ENCODE measurements at regions not wholly inside any gene's neighbourhood (a gene's known extent, or its start where the extent isn't known, plus 50 kb on each side); places are given as distances from the start of the nearest gene placed in this dataset.

GRCh38 chr5:4128994-4129393, 533.4 kb downstream of the IRX1 start:
- DNase-seq (ENCODE audit: low spot score) (no peak), ATAC-seq (no peak)
- no peaks in the 10 kb centered on the region for H3K27me3 ChIP-seq (ENCODE audit: insufficient read depth)
- H3F3A ChIP-seq (replicated peaks; ENCODE audit: low read depth), result no peaks in the 10 kb centered on the region
- no peak overlapping the region for H2AFZ ChIP-seq
- H3K36me3 Mint-ChIP-seq (ENCODE audit: low read depth), result no peaks in the 10 kb centered on the region
- H3K4me3 Mint-ChIP-seq, result no peak overlapping the region
- no peaks in the 10 kb centered on the region; the same call in 2 of the 3 replicates for H3K9me3 Mint-ChIP-seq
- H3K27ac ChIP-seq (ENCODE audit: low read depth), result no peak overlapping the region
- H3K79me2 ChIP-seq (replicated peaks; ENCODE audit: insufficient read depth), result no peaks in the 10 kb centered on the region
- TF ChIP-seq STAT1 (IDR thresholded peaks at IDR 0.05; ENCODE audit: unreplicated experiment) (no peak), POLR2AphosphoS5 (IDR thresholded peaks at IDR 0.05; ENCODE audit: low read depth) (no peak), NANOG (IDR thresholded peaks at IDR 0.05; ENCODE audit: borderline replicate concordance) (no peak), JUNB (IDR thresholded peaks at IDR 0.05; ENCODE audit: unreplicated experiment) (no peak), ZNF114 (CRISPR knock-in tag; IDR thresholded peaks at IDR 0.05) (no peak), EZH2phosphoT487 (IDR thresholded peaks at IDR 0.05; ENCODE audit: unreplicated experiment) (no peak), ETS1 (IDR thresholded peaks at IDR 0.05) (no peak), EZH2 (IDR thresholded peaks at IDR 0.05; ENCODE audit: low read depth, unreplicated experiment) (no peak), ZNF331 (CRISPR knock-in tag; IDR thresholded peaks at IDR 0.05; ENCODE audit: low read depth) (no peak), CREB1 (CRISPR knock-in tag; IDR thresholded peaks at IDR 0.05; ENCODE audit: low read depth) (no peak)
- TF ChIP-seq, protein P1, sequence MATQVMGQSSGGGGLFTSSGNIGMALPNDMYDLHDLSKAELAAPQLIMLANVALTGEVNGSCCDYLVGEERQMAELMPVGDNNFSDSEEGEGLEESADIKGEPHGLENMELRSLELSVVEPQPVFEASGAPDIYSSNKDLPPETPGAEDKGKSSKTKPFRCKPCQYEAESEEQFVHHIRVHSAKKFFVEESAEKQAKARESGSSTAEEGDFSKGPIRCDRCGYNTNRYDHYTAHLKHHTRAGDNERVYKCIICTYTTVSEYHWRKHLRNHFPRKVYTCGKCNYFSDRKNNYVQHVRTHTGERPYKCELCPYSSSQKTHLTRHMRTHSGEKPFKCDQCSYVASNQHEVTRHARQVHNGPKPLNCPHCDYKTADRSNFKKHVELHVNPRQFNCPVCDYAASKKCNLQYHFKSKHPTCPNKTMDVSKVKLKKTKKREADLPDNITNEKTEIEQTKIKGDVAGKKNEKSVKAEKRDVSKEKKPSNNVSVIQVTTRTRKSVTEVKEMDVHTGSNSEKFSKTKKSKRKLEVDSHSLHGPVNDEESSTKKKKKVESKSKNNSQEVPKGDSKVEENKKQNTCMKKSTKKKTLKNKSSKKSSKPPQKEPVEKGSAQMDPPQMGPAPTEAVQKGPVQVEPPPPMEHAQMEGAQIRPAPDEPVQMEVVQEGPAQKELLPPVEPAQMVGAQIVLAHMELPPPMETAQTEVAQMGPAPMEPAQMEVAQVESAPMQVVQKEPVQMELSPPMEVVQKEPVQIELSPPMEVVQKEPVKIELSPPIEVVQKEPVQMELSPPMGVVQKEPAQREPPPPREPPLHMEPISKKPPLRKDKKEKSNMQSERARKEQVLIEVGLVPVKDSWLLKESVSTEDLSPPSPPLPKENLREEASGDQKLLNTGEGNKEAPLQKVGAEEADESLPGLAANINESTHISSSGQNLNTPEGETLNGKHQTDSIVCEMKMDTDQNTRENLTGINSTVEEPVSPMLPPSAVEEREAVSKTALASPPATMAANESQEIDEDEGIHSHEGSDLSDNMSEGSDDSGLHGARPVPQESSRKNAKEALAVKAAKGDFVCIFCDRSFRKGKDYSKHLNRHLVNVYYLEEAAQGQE (IDR thresholded peaks at IDR 0.05; ENCODE audit: unreplicated experiment), result no peak
- TF ChIP-seq, protein P2, sequence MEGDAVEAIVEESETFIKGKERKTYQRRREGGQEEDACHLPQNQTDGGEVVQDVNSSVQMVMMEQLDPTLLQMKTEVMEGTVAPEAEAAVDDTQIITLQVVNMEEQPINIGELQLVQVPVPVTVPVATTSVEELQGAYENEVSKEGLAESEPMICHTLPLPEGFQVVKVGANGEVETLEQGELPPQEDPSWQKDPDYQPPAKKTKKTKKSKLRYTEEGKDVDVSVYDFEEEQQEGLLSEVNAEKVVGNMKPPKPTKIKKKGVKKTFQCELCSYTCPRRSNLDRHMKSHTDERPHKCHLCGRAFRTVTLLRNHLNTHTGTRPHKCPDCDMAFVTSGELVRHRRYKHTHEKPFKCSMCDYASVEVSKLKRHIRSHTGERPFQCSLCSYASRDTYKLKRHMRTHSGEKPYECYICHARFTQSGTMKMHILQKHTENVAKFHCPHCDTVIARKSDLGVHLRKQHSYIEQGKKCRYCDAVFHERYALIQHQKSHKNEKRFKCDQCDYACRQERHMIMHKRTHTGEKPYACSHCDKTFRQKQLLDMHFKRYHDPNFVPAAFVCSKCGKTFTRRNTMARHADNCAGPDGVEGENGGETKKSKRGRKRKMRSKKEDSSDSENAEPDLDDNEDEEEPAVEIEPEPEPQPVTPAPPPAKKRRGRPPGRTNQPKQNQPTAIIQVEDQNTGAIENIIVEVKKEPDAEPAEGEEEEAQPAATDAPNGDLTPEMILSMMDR (conservative IDR thresholded peaks at IDR 0.05; ENCODE audit: low read depth in 2 of 2), result no peak
- TF ChIP-seq, protein P3, sequence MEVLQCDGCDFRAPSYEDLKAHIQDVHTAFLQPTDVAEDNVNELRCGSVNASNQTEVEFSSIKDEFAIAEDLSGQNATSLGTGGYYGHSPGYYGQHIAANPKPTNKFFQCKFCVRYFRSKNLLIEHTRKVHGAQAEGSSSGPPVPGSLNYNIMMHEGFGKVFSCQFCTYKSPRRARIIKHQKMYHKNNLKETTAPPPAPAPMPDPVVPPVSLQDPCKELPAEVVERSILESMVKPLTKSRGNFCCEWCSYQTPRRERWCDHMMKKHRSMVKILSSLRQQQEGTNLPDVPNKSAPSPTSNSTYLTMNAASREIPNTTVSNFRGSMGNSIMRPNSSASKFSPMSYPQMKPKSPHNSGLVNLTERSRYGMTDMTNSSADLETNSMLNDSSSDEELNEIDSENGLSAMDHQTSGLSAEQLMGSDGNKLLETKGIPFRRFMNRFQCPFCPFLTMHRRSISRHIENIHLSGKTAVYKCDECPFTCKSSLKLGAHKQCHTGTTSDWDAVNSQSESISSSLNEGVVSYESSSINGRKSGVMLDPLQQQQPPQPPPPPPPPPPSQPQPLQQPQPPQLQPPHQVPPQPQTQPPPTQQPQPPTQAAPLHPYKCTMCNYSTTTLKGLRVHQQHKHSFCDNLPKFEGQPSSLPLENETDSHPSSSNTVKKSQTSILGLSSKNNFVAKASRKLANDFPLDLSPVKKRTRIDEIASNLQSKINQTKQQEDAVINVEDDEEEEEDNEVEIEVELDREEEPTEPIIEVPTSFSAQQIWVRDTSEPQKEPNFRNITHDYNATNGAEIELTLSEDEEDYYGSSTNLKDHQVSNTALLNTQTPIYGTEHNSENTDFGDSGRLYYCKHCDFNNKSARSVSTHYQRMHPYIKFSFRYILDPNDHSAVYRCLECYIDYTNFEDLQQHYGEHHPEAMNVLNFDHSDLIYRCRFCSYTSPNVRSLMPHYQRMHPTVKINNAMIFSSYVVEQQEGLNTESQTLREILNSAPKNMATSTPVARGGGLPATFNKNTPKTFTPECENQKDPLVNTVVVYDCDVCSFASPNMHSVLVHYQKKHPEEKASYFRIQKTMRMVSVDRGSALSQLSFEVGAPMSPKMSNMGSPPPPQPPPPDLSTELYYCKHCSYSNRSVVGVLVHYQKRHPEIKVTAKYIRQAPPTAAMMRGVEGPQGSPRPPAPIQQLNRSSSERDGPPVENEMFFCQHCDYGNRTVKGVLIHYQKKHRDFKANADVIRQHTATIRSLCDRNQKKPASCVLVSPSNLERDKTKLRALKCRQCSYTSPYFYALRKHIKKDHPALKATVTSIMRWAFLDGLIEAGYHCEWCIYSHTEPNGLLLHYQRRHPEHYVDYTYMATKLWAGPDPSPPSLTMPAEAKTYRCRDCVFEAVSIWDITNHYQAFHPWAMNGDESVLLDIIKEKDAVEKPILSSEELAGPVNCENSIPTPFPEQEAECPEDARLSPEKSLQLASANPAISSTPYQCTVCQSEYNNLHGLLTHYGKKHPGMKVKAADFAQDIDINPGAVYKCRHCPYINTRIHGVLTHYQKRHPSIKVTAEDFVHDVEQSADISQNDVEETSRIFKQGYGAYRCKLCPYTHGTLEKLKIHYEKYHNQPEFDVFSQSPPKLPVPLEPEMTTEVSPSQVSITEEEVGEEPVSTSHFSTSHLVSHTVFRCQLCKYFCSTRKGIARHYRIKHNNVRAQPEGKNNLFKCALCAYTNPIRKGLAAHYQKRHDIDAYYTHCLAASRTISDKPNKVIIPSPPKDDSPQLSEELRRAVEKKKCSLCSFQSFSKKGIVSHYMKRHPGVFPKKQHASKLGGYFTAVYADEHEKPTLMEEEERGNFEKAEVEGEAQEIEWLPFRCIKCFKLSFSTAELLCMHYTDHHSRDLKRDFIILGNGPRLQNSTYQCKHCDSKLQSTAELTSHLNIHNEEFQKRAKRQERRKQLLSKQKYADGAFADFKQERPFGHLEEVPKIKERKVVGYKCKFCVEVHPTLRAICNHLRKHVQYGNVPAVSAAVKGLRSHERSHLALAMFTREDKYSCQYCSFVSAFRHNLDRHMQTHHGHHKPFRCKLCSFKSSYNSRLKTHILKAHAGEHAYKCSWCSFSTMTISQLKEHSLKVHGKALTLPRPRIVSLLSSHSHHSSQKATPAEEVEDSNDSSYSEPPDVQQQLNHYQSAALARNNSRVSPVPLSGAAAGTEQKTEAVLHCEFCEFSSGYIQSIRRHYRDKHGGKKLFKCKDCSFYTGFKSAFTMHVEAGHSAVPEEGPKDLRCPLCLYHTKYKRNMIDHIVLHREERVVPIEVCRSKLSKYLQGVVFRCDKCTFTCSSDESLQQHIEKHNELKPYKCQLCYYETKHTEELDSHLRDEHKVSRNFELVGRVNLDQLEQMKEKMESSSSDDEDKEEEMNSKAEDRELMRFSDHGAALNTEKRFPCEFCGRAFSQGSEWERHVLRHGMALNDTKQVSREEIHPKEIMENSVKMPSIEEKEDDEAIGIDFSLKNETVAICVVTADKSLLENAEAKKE (CRISPR knock-in tag; IDR thresholded peaks at IDR 0.05), result no peak
- H3K4me2 ChIP-seq, result no peak overlapping the region
- no peak overlapping the region for H3K4me3 ChIP-seq
- no peaks in the 10 kb centered on the region; the same call in 1 of the 2 replicates for H3K9me2 ChIP-seq (ENCODE audit: insufficient read depth)
- H3K4me1 Mint-ChIP-seq, result no peaks in the 10 kb centered on the region; the same call in 2 of the 3 replicates
- H3K27ac Mint-ChIP-seq, result no peak overlapping the region
- no peaks in the 10 kb centered on the region for H4K20me1 ChIP-seq (replicated peaks; ENCODE audit: insufficient read depth)
- H3K4me1 ChIP-seq (ENCODE audit: insufficient read depth), result no peaks in the 10 kb centered on the region
- H3K36me3 ChIP-seq (ENCODE audit: insufficient read depth), result no peaks in the 10 kb centered on the region
- peaks cover 3% of the 10 kb centered on the region for H3K27me3 Mint-ChIP-seq (ENCODE audit: insufficient read depth, low read depth, poor library complexity)

Measured in GM23338 (cell line).